HUES64 (cell line): ENCODE measurements at regions not wholly inside any gene's neighbourhood (a gene's known extent, or its start where the extent isn't known, plus 50 kb on each side); places are given as distances from the start of the nearest gene placed in this dataset.

ENCODE experiments used
- H3K27ac ChIP-seq: 2 replicates; pipeline ENCODE4 v1.7.0; 2013; ENCODE audit warnings: low read depth, low read length, inconsistent platforms
- H3K27me3 ChIP-seq: 2 replicates; pipeline ENCODE4 v1.6.1; 2013; ENCODE audit warnings: mild to moderate bottlenecking, low read length; ENCODE audit not compliant: insufficient read depth
- H3K36me3 ChIP-seq: 2 replicates; pipeline ENCODE4 v1.6.1; 2013; ENCODE audit warnings: mild to moderate bottlenecking, low read length; ENCODE audit not compliant: insufficient read depth
- H3K4me1 ChIP-seq: 2 replicates; pipeline ENCODE4 v1.6.1; 2013; ENCODE audit warnings: mild to moderate bottlenecking, low read length, moderate library complexity; ENCODE audit not compliant: insufficient read depth
- H3K4me3 ChIP-seq: 2 replicates; pipeline ENCODE4 v1.5.1; 2013; ENCODE audit warnings: mild to moderate bottlenecking, low read length, moderate library complexity
- H3K9ac ChIP-seq: 2 replicates; pipeline ENCODE4 v1.6.1; 2013; ENCODE audit warnings: mild to moderate bottlenecking, low read depth, low read length
- H3K9me3 ChIP-seq: 2 replicates; pipeline ENCODE4 v1.6.1; 2013; ENCODE audit warnings: low read depth, low read length; ENCODE audit not compliant: insufficient read depth
- WGBS: fragments of 150-250, 120-280 bp; methylation state at CpG from one replicate; pipeline ENCODE4 v1.1.7; 2013; ENCODE audit warnings: missing lambda C conversion rate; 5-methylcytosine and 5-hydroxymethylcytosine counted together

GRCh38 chr20:63120808-63121090 lies 95.2 kb downstream of the YTHDF1 start:
- H3K9ac ChIP-seq = no peak overlapping the region
- no peak overlapping the region for H3K4me3 ChIP-seq
- H3K36me3 ChIP-seq = no peaks in the 10 kb centered on the region
- H3K27ac ChIP-seq = no peak overlapping the region
- no peaks in the 10 kb centered on the region for H3K9me3 ChIP-seq
- H3K27me3 ChIP-seq = peaks cover 6% of the 10 kb centered on the region
- no peaks in the 10 kb centered on the region for H3K4me1 ChIP-seq
- 83% methylated on average over 5 of the region's 5 CpGs for WGBS

- Histone ChIP-seq H3K27ac (no peak overlapping the region), H3K4me1 (no peaks in the 10 kb centered on the region), H3K4me3 (no peak overlapping the region), H3K9ac (no peak overlapping the region), H3K9me3 (no peaks in the 10 kb centered on the region), H3K27me3 (peaks cover 12% of the 10 kb centered on the region), H3K36me3 (no peaks in the 10 kb centered on the region)
- 85% methylated on average over 22 of the region's 22 CpGs for WGBS
These were observed 95.7 kb downstream of the YTHDF1 start for GRCh38 chr20:63119963-63120807.

GRCh38 chr20:63119121-63119962 lies 96.6 kb downstream of the YTHDF1 start:
- Histone ChIP-seq H3K4me1 (no peaks in the 10 kb centered on the region), H3K9me3 (no peaks in the 10 kb centered on the region), H3K27me3 (peaks cover 18% of the 10 kb centered on the region), H3K4me3 (no peak overlapping the region), H3K27ac (no peak overlapping the region), H3K36me3 (no peaks in the 10 kb centered on the region), H3K9ac (no peak overlapping the region)
- WGBS = 84% methylated on average over 23 of the region's 23 CpGs

GRCh38 chr20:63118303-63119120 lies 97.4 kb downstream of the YTHDF1 start:
- H3K9me3 ChIP-seq = no peaks in the 10 kb centered on the region
- WGBS = 91% methylated on average over 37 of the region's 38 CpGs
- H3K4me3 ChIP-seq = no peak overlapping the region
- H3K27me3 ChIP-seq = peaks cover 18% of the 10 kb centered on the region
- H3K36me3 ChIP-seq = no peaks in the 10 kb centered on the region
- no peak overlapping the region for H3K9ac ChIP-seq
- no peaks in the 10 kb centered on the region for H3K4me1 ChIP-seq
- H3K27ac ChIP-seq = no peak overlapping the region

GRCh38 chr20:63117661-63118302 lies 98.1 kb downstream of the YTHDF1 start:
- Histone ChIP-seq H3K4me3 (no peak overlapping the region), H3K4me1 (no peaks in the 10 kb centered on the region), H3K9ac (no peak overlapping the region), H3K9me3 (no peaks in the 10 kb centered on the region), H3K27ac (no peak overlapping the region), H3K27me3 (peaks cover 18% of the 10 kb centered on the region), H3K36me3 (no peaks in the 10 kb centered on the region)
- WGBS = 87% methylated on average over 25 of the region's 25 CpGs

- no peak overlapping the region for H3K9ac ChIP-seq
- no peaks in the 10 kb centered on the region for H3K9me3 ChIP-seq
- no peak overlapping the region for H3K27ac ChIP-seq
- no peaks in the 10 kb centered on the region for H3K4me1 ChIP-seq
- H3K4me3 ChIP-seq = no peak overlapping the region
- WGBS = 81% methylated on average over 9 of the region's 9 CpGs
- H3K36me3 ChIP-seq = no peaks in the 10 kb centered on the region
- peaks cover 18% of the 10 kb centered on the region for H3K27me3 ChIP-seq
These were observed 98.8 kb downstream of the YTHDF1 start for GRCh38 chr20:63117151-63117550.

GRCh38 chr20:63116412-63117106 lies 99.4 kb downstream of the YTHDF1 start:
- Histone ChIP-seq H3K4me3 (no peak overlapping the region), H3K9ac (no peak overlapping the region), H3K27ac (no peak overlapping the region), H3K36me3 (no peaks in the 10 kb centered on the region), H3K27me3 (peaks cover 18% of the 10 kb centered on the region), H3K9me3 (peaks cover 3% of the 10 kb centered on the region; the same call in 1 of the 2 replicates), H3K4me1 (no peaks in the 10 kb centered on the region)
- WGBS = 23% methylated on average over 32 of the region's 32 CpGs

GRCh38 chr20:63115651-63116411 lies 100.1 kb downstream of the YTHDF1 start:
- Histone ChIP-seq H3K9me3 (peaks cover 5% of the 10 kb centered on the region; the same call in 1 of the 2 replicates), H3K4me3 (no peak overlapping the region), H3K27me3 (peaks cover 18% of the 10 kb centered on the region), H3K4me1 (no peaks in the 10 kb centered on the region), H3K27ac (no peak overlapping the region), H3K9ac (no peak overlapping the region), H3K36me3 (no peaks in the 10 kb centered on the region)
- 76% methylated on average over 11 of the region's 11 CpGs for WGBS

- no peak overlapping the region for H3K4me3 ChIP-seq
- 75% methylated on average over 16 of the region's 16 CpGs for WGBS
- no peak overlapping the region for H3K27ac ChIP-seq
- H3K9ac ChIP-seq = no peak overlapping the region
- H3K27me3 ChIP-seq = peaks cover 18% of the 10 kb centered on the region
- peaks cover 5% of the 10 kb centered on the region; the same call in 1 of the 2 replicates for H3K9me3 ChIP-seq
- H3K4me1 ChIP-seq = no peaks in the 10 kb centered on the region
- H3K36me3 ChIP-seq = no peaks in the 10 kb centered on the region
These were observed 101.1 kb downstream of the YTHDF1 start for GRCh38 chr20:63114693-63115311.
